Effector memory CD4-positive, alpha-beta T cell (primary cell): ENCODE measurements at regions not wholly inside any gene's neighbourhood (a gene's known extent, or its start where the extent isn't known, plus 50 kb on each side); places are given as distances from the start of the nearest gene placed in this dataset.

ENCODE experiments used
- DNase-seq, 3 donors: peaks; one replicate each; pipeline ENCODE4 v3.0.0-alpha.2; 2020
- H3K27ac ChIP-seq: 2 replicates; pipeline ENCODE4 v1.7.0; 2013; ENCODE audit warnings: mild to moderate bottlenecking, low read length, moderate library complexity; ENCODE audit not compliant: insufficient read depth, poor library complexity, severe bottlenecking
- H3K27me3 ChIP-seq: replicated peaks from 2 replicates; pipeline ENCODE4 v1.7.0; 2013; ENCODE audit warnings: mild to moderate bottlenecking, low read length; ENCODE audit not compliant: insufficient read depth, control insufficient read depth, poor library complexity, severe bottlenecking
- H3K36me3 ChIP-seq: 2 replicates; pipeline ENCODE4 v1.7.0; 2013; ENCODE audit warnings: mild to moderate bottlenecking, low read length, moderate library complexity; ENCODE audit not compliant: control insufficient read depth, insufficient read depth
- H3K4me1 ChIP-seq: 2 replicates; pipeline ENCODE4 v1.7.0; 2013; ENCODE audit warnings: low read length, mild to moderate bottlenecking; ENCODE audit not compliant: control insufficient read depth, insufficient read depth, poor library complexity, severe bottlenecking
- H3K4me3 ChIP-seq: 2 replicates; pipeline ENCODE4 v1.7.0; 2013; ENCODE audit warnings: low read length, low read depth, mild to moderate bottlenecking; ENCODE audit not compliant: insufficient read depth, poor library complexity, severe bottlenecking
- H3K9me3 ChIP-seq: 2 replicates; pipeline ENCODE4 v1.7.0; 2013; ENCODE audit warnings: mild to moderate bottlenecking, low read length, moderate library complexity; ENCODE audit not compliant: control insufficient read depth

DNA sequence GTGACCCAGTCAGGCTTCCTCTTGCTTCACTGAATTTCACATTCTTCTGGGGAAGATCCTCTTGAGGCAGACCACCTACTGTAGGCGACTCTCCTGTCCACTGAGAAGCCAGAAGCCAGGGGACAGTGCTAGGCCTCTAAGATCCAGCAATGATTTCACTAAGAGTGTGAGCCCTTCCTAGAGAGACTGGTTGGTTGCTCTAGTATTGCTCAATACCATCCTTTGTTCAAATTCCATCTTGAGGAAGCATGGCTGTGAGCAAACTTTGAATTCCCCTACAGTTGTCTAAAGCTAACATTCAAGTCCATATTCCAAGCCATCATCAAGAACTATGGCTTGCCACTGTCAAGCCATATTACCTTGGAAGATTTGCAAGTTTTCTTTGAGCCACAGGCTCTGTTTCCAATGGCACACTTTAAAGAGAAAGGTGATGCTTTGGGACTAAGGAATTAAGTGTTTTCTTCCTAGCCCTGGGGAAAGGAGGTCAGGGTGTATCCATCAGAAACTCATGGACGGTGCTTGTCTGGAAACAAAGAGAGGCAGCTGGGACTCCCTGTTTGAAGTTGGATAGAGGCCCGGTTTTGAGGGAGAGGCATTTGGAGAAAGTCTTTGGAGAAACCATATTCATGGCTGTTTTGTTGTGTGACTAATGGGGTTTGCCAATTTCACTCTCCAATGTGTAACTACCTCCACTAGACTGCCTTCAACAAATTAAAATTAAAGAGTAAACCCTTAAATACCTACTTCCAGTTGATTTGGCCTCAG, 1217.9 kb downstream of the VRK1 start:
- no peaks in the 10 kb centered on the region for H3K9me3 ChIP-seq
- no peak overlapping the region for H3K4me3 ChIP-seq
- no peaks in the 10 kb centered on the region for H3K36me3 ChIP-seq
- no peaks in the 10 kb centered on the region for H3K27me3 ChIP-seq
- no peak for DNase-seq
- no peak overlapping the region for H3K27ac ChIP-seq
- peaks cover 34% of the 10 kb centered on the region for H3K4me1 ChIP-seq

DNA sequence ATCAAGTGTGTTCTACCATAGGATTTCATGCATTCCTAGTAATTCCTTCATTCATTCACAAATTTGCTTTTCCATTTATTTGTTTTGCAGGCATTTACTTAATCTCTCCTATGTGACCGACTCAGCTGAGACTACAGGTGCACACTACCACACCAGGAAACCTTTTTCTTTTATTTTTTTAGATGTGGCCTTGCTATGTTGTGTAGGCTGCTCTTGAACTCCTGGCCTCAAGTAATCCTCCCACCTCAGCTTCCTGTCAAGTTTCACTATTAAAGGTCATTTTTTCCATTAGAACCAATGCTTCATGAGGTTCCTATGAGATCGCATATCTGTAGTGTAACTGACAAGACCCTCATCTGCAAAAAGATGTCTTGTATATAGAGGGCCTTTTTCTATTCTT, 1218.7 kb downstream of the VRK1 start:
- DNase-seq = no peak
- Histone ChIP-seq H3K4me1 (peaks cover 32% of the 10 kb centered on the region), H3K4me3 (no peak overlapping the region), H3K27ac (no peak overlapping the region), H3K27me3 (no peaks in the 10 kb centered on the region), H3K36me3 (no peaks in the 10 kb centered on the region), H3K9me3 (no peaks in the 10 kb centered on the region)

DNA sequence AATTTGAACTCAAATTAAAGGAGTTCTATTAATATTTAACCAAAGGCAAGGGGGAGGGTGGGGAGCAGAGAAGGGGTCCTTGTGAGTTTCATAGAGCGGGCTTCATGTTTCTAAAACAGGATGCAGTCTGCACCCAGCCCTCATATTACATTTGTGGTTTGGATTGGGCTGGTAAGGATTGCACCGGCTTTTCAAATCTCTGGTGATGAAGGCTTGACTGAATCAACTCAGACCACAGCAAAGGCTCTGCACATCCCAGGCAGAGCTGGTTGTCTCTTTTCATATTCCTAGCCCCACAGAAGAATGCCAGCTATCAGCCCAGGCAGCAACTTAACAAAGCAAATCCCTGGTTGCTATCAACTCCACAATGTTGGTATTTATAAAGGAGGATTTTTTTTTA, 1221.4 kb downstream of the VRK1 start:
- H3K27ac ChIP-seq = no peak overlapping the region
- H3K9me3 ChIP-seq = no peaks in the 10 kb centered on the region
- no peaks in the 10 kb centered on the region for H3K27me3 ChIP-seq
- H3K4me3 ChIP-seq = no peak overlapping the region
- peak in 1 of 3 donors; percentile 15 for DNase-seq
- peaks cover 29% of the 10 kb centered on the region for H3K4me1 ChIP-seq
- no peaks in the 10 kb centered on the region for H3K36me3 ChIP-seq

DNA sequence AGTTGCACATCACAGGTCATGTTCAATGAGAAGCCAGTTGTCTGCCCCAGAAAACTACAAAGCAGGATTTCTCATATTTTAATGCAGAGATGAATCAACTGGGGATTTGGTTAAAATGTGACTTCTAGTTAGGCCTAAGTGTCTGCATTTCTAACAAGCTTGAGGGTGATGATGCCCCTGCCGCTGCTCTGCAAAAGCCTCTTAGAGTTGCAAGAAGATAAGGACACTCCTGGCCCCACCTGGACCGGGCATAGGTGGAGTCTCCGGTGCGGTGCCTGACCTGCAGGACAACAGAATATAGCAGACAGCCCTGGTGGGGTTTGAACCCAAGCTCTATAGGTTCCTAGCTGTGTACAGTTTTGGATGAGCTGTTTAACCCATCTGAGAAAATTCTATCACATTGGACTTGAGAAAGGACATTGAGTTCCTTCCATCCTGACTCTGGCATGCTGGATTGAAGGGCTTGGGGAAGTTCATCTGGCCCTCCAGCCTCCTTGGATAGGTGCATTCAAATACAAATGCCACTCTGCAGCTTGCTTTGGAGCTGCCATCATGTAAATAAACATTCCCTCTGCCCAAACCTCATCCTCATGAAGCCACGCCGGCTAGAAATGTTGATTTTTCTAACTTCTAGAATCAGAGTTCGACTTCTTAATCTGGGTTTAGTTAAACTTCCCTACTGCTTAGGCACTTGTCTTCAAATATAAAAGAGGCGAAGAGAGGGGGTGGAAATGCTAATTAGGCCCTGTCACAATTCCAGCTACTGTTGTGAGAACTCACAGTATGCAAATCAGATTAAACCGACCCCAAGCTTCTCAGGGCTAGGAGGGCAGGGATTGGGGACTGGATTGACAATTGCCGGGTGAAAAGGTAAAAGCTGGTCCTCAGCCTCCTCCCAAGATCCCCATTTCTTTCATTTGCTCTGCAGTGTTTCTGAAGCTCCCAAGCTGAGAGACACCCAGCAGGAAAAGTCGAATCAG, 1225.6 kb downstream of the VRK1 start:
- Histone ChIP-seq H3K9me3 (no peaks in the 10 kb centered on the region), H3K36me3 (no peaks in the 10 kb centered on the region), H3K4me1 (peaks cover 14% of the 10 kb centered on the region), H3K4me3 (no peak overlapping the region), H3K27ac (no peak overlapping the region), H3K27me3 (no peaks in the 10 kb centered on the region)
- DNase-seq = no peak

DNA sequence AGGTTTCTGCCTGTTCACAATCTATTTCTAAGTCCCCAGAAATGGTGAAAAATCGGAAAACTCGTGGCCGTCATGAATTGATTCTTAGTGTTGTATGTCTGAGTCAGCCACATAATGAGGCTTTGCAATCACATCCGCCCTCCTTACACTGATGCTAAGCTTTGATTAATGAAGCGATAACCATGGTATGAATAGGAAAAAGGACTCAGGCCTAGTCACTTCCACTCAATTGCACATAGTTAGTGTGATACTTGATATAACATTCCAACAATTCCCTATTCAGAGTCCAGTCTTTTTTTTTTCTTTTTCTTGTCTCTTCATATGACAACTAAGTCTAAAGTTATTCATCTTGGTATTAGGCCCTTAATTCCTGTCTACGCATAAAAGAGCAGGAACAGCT, 1231.0 kb downstream of the VRK1 start:
- Histone ChIP-seq H3K4me3 (no peak overlapping the region), H3K4me1 (no peaks in the 10 kb centered on the region), H3K9me3 (no peaks in the 10 kb centered on the region), H3K27ac (no peak overlapping the region), H3K36me3 (no peaks in the 10 kb centered on the region), H3K27me3 (no peaks in the 10 kb centered on the region)
- no peak for DNase-seq

DNA sequence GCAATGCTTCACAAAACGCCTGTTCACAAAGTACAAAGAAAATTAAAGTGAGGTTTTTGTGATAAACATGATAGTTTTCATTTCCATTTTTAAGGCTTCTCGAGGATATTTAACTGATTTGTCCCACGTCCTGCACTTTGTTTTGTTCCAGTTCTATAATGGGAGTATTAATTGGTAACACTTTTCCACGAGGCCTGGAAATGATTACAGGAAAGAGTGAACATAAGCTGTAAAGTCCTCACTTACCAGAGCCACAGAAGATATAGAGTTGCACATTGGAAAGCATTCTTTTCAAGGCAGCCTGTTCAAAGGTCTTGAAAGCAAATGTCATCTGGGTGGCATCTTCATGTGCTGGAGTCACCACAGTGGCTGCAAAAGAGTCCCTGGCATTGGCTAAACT, 1236.6 kb downstream of the BCL11B start:
- no peaks in the 10 kb centered on the region for H3K27me3 ChIP-seq
- no peak for DNase-seq
- no peaks in the 10 kb centered on the region for H3K4me1 ChIP-seq
- no peak overlapping the region for H3K4me3 ChIP-seq
- H3K27ac ChIP-seq = no peak overlapping the region
- H3K9me3 ChIP-seq = no peaks in the 10 kb centered on the region
- H3K36me3 ChIP-seq = no peaks in the 10 kb centered on the region

DNA sequence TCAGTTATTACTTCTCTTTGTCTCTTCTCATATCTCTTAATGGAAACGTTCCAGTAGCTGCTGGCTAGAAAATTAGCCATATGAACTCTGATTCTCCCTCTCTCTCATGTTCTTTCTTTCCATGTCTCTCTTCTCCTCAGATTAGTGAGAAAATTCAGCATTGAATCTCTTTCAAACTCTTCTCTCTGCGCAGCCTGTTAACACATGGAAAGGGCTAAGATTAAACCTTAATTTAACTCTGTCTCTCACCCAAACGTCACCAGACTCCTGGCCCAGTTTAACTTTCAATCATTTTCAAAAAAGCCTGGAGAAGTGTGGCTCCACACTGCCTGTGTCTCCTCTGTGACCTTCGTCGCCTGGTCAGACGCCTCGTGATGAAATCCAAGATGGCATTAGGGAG, 1234.2 kb downstream of the BCL11B start:
- H3K36me3 ChIP-seq = no peaks in the 10 kb centered on the region
- no peaks in the 10 kb centered on the region for H3K9me3 ChIP-seq
- H3K4me3 ChIP-seq = no peak overlapping the region
- DNase-seq = no peak
- no peaks in the 10 kb centered on the region for H3K27me3 ChIP-seq
- no peak overlapping the region for H3K27ac ChIP-seq
- no peaks in the 10 kb centered on the region for H3K4me1 ChIP-seq

DNA sequence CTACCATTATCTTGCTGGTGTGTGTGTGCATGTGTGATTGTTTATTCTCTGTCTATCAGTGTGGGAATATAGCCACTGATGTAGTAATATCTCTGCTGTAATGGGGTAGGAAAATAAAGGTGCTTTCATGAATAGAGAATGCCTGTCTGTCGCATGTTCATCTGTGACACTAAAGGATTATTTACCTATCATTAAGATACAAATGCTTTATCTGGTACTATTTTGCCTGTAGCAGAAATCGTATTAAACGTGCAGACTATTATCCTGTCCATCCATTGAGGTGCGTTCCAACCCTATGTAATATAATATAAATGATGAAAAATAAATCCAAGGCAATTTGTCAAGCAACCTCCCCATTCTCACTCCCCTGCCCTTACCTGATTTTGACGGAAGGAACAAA, 1215.1 kb downstream of the BCL11B start:
- H3K9me3 ChIP-seq = no peaks in the 10 kb centered on the region
- H3K27ac ChIP-seq = no peak overlapping the region
- no peaks in the 10 kb centered on the region for H3K36me3 ChIP-seq
- no peaks in the 10 kb centered on the region for H3K4me1 ChIP-seq
- DNase-seq = no peak
- no peaks in the 10 kb centered on the region for H3K27me3 ChIP-seq
- H3K4me3 ChIP-seq = no peak overlapping the region

DNA sequence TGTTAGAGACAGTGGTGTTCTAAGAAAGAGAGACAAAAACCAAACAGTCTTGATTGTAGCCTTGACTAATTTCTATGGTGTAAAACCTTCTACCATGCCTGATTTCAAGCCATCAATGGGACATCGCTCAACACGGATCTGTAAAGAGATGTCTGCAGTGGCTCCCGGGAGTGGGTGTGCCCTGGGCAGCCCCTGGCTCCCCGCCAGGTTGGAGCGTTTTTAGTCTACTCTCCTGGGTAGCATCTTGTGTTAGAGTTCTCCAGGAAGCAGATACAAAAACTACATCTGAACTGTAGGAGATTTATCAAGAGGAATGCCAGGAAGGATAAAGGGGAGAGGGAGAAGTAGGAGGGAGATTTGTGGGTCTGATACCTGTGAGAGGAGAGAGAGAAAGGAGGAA, 1212.9 kb downstream of the BCL11B start:
- no peak overlapping the region for H3K27ac ChIP-seq
- H3K9me3 ChIP-seq = no peaks in the 10 kb centered on the region
- no peak for DNase-seq
- H3K4me1 ChIP-seq = no peaks in the 10 kb centered on the region
- no peak overlapping the region for H3K4me3 ChIP-seq
- no peaks in the 10 kb centered on the region for H3K36me3 ChIP-seq
- no peaks in the 10 kb centered on the region for H3K27me3 ChIP-seq

DNA sequence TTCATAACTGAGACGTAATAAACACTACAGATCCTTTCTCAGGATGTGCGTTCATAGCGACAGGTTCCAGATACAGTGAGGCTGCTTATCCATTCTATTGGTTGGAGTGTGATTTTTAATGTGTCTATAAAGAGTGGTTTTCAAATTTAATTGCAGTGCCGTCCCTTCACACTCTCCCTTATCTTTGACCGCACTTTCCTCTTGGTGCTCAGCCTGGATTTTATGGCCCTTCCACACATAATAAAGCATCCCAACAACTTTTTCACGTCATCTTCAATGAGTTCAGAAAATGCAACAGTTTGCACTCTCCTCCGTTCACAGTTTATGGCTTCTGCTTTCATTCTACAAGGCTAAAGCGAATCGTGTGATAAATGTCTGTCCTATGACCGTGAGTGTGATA, 1209.9 kb downstream of the BCL11B start:
- no peak overlapping the region for H3K27ac ChIP-seq
- no peak overlapping the region for H3K4me3 ChIP-seq
- no peaks in the 10 kb centered on the region for H3K9me3 ChIP-seq
- no peaks in the 10 kb centered on the region for H3K27me3 ChIP-seq
- H3K36me3 ChIP-seq = no peaks in the 10 kb centered on the region
- H3K4me1 ChIP-seq = no peaks in the 10 kb centered on the region
- no peak for DNase-seq
